VCaP (cell line): ENCODE measurements at regions not wholly inside any gene's neighbourhood (a gene's known extent, or its start where the extent isn't known, plus 50 kb on each side); places are given as distances from the start of the nearest gene placed in this dataset.
"Not testable (repeated sequence)": the region's sequence is repeated elsewhere in the genome, so short reads cannot be mapped to it uniquely, and the experiment has no call there.

ENCODE experiments used
- H3K27ac ChIP-seq: fragments of 450-650 bp; 2 replicates; pipeline ENCODE4 v1.5.1; 2017
- CTCF ChIP-seq: fragments of 450-650 bp; conservative IDR thresholded peaks from 2 replicates; pipeline ENCODE4 v1.5.1; 2017; ENCODE audit warnings: mild to moderate bottlenecking, moderate library complexity

GRCh38 chr17:31653691-31654090 is 205.4 kb downstream of the COPRS start:
- H3K27ac ChIP-seq = no peak overlapping the region
- no peak for TF ChIP-seq CTCF

GRCh38 chr17:31650756-31651520 is 208.1 kb downstream of the COPRS start:
- no peak overlapping the region for H3K27ac ChIP-seq
- no peak for TF ChIP-seq CTCF

- H3K27ac ChIP-seq = no peak overlapping the region
- TF ChIP-seq CTCF = no peak
Measured at GRCh38 chr17:31649302-31649701, 209.7 kb downstream of the COPRS start.

- TF ChIP-seq CTCF = no peak
Measured at GRCh38 chr17:31647661-31648060, 211.4 kb downstream of the COPRS start.

GRCh38 chr17:31646642-31647041 is 212.4 kb downstream of the COPRS start:
- no peak overlapping the region for H3K27ac ChIP-seq
- no peak for TF ChIP-seq CTCF

More at GRCh38 chr17:31647661-31648060, 211.4 kb downstream of the COPRS start:
- H3K27ac ChIP-seq = no peak overlapping the region

- H3K27ac ChIP-seq = no peak overlapping the region
- TF ChIP-seq CTCF = no peak
Measured at GRCh38 chr17:31645351-31645750, 213.7 kb downstream of the COPRS start.

- H3K27ac ChIP-seq = no peak overlapping the region
- TF ChIP-seq CTCF = no peak
Measured at GRCh38 chr17:31631766-31632165, 227.3 kb downstream of the COPRS start.

GRCh38 chr17:31630866-31631265 is 228.2 kb downstream of the COPRS start:
- not testable (repeated sequence) for H3K27ac ChIP-seq
